Heart right ventricle (tissue), 16 donors: ENCODE measurements at regions not wholly inside any gene's neighbourhood (a gene's known extent, or its start where the extent isn't known, plus 50 kb on each side); places are given as distances from the start of the nearest gene placed in this dataset.

ENCODE experiments used
- ATAC-seq, 8 donors: fragments of 200-7000 bp; cut with Tn5 transposase; one replicate each; pipeline ENCODE4 v1.9.1; 2020; ENCODE audit warnings: mild to moderate bottlenecking in 8 of 8, moderate library complexity in 8 of 8, moderate number of reproducible peaks in 1 of 8
- DNase-seq, 2 donors: peaks; one replicate each; pipeline ENCODE4 v3.0.0-alpha.2; 2020
- H3K27ac ChIP-seq, 10 donors: fragments of 200-600 bp; sonication (generic) in 2 of 10; one replicate each; pipeline versions ENCODE4 v1.5.0 to v1.8.0; 2020 to 2022; ENCODE audit warnings: mild to moderate bottlenecking in 3 of 10
- H3K27me3 ChIP-seq, 7 donors: fragments of 200-600 bp; one replicate each; pipeline ENCODE4 v1.8.0; 2021 to 2022; ENCODE audit warnings: mild to moderate bottlenecking in 2 of 7
- H3K36me3 ChIP-seq, 9 donors: fragments of 200-600 bp; sonication (generic) in 1 of 9; one replicate each; pipeline versions ENCODE4 v1.5.0 to v1.8.0; 2020 to 2022; ENCODE audit warnings: mild to moderate bottlenecking in 2 of 9
- H3K4me1 ChIP-seq, 9 donors: fragments of 200-600 bp; sonication (generic) in 1 of 9; one replicate each; pipeline versions ENCODE4 v1.5.0 to v1.8.0; 2020 to 2022; ENCODE audit warnings: mild to moderate bottlenecking in 4 of 9
- H3K4me3 ChIP-seq, 10 donors: fragments of 200-600 bp; sonication (generic) in 2 of 10; one replicate each; pipeline versions ENCODE4 v1.5.0 to v1.8.0; 2020 to 2022; ENCODE audit warnings: mild to moderate bottlenecking in 7 of 10, moderate library complexity in 2 of 10
- H3K9me3 ChIP-seq, 11 donors: fragments of 200-600 bp in 10 of 11; sonication (generic) in 2 of 11; one replicate each; pipeline versions ENCODE4 v1.5.0 to v1.8.0; 2013 to 2022; ENCODE audit warnings: mild to moderate bottlenecking in 2 of 11, control low read depth in 1 of 11, moderate library complexity in 1 of 11
- WGBS, 2 donors: extraction: QIAGEN DNeasy Blood & Tissue Kit; methylation state at CpG; one replicate each; pipeline ENCODE4 v1.1.7; 2013; ENCODE audit warnings: inconsistent platforms in 1 of 2; 5-methylcytosine and 5-hydroxymethylcytosine counted together
- intact Hi-C, 10 donors: fragments of 100-400 bp; cut with DNase I; formaldehyde crosslinking; loops; one replicate each; pipeline versions ENCODE4 v1.11.1 to v1.14.2; 2022
- TF ChIP-seq, protein P1 (sequence below), 9 donors: fragments of 200-600 bp; sonication (generic) in 2 of 9; IDR thresholded peaks; one replicate each; pipeline versions ENCODE4 v1.5.0 to v1.8.0; 2021 to 2022; ENCODE audit warnings: antibody characterized with exemption in 9 of 9, mild to moderate bottlenecking in 5 of 9, moderate library complexity in 1 of 9
- donor health status: Arrhythmogenic right ventricular cardiomyopathy.
- donor health status: ischemic (EF 13 %, LVEDD 7.1; RV severe dilation, severe dysfunction).
- donor health status: healthy with polysubstance abuse.
- donor health status: DM: no; HTN: yes; CAD: no.
- donor health status: DM: no; HTN: no; CAD: no.
- donor health status: ischemic (EF 25% LVEDD 6.9; RV normal size, moderate dysfunction).
- donor health status: ischemic (EF 25% LVEDD 5.7; RV mildly dilated, moderate dysfunction).
- donor health status: healthy.
- donor health status: DM: yes; HTN: yes; CAD: no.
- donor health status: Ischemic cardiomyopathy.
- donor health status: ischemic (EF 35%, LVEDD 5.7; RV mildly dilated, moderate dysfunction).
- donor health status: nonischemic (EF 11% LVEDD 7.7; RV severe dilation, severe dysfunction).
- donor health status: DM: yes; HTN: yes; CAD: no.
- donor health status: PGD.
- donor health status: ischemic (EF 29% LVEDD 5.4; RV normal size, mild dysfunction).
- donor health status: nonischemic (EF 23%, LVEDD 6.1; RV moderate dilation, normal function).

DNA sequence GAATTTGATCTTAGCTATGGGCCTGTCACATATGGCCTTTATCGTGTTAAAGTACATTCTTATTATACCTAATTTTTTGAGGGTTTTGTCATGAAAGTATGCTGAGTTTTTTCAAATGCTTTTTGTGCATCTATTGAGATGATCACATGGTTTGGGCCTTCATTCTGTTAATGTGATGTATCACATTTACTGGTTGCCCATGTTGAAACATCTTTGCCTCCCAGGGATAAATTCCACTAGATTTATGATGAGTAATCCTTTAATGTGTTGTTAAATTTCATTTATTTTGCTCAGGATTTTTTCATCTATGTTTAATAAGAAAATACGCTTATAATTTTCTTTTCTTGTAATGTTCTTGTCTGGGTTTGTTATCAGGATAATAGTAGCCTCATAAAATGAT lies 442.0 kb downstream of the MDFIC start:
- ATAC-seq = no peak
- Histone ChIP-seq H3K9me3 (peaks cover 0 to 11% (median 0%) of the 10 kb centered on the region in 11 donors), H3K4me1 (no peaks in the 10 kb centered on the region), H3K4me3 (no peak overlapping the region), H3K27me3 (no peaks in the 10 kb centered on the region), H3K36me3 (no peaks in the 10 kb centered on the region), H3K27ac (no peak overlapping the region)
- TF ChIP-seq, protein P1, sequence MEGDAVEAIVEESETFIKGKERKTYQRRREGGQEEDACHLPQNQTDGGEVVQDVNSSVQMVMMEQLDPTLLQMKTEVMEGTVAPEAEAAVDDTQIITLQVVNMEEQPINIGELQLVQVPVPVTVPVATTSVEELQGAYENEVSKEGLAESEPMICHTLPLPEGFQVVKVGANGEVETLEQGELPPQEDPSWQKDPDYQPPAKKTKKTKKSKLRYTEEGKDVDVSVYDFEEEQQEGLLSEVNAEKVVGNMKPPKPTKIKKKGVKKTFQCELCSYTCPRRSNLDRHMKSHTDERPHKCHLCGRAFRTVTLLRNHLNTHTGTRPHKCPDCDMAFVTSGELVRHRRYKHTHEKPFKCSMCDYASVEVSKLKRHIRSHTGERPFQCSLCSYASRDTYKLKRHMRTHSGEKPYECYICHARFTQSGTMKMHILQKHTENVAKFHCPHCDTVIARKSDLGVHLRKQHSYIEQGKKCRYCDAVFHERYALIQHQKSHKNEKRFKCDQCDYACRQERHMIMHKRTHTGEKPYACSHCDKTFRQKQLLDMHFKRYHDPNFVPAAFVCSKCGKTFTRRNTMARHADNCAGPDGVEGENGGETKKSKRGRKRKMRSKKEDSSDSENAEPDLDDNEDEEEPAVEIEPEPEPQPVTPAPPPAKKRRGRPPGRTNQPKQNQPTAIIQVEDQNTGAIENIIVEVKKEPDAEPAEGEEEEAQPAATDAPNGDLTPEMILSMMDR (IDR thresholded peaks at IDR 0.05) = no peak
- intact Hi-C loops = no loop called here
- DNase-seq = no peak
- WGBS, 2 donors = 93 to 94% methylated on average over 2 of the region's 2 CpGs

DNA sequence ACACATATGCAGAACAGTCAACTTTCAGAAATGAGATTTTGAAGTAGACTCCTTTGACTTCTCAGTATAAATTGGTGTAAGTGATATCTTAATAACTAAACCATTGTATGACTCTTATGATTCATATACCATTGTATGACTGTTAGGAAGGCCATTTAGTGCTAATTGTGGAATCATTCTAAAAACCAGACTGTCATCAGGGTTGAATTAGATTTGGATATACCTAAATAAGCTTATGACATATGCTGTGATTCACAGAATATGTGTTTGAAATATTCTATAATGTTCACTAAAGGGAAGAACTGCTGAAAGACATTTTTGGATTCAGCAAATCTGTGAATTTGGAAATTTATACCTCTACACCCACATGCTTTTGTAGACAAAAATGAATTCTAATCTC lies 438.1 kb downstream of the MDFIC start:
- intact Hi-C loops = no loop called here
- H3K4me1 ChIP-seq = no peaks in the 10 kb centered on the region

DNA sequence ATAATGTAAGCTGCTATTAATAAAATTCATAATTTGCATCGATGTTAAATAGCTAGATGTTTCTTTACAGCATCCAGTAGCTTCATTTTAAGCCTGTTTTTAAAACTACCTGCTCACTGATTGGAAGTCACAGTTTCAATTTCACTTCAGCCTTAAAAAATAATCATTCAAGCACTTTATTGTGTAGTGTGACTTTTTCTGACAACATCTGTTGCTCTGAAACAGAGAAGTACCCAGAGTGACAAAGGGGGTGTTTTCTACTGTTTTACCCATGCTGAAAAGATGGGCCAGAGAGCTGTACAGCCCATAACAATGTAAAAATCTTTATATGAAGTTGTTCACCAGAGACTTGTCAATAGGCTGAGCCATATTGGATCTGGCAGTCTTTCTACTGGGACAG lies 437.2 kb downstream of the MDFIC start:
- no peaks in the 10 kb centered on the region for H3K27me3 ChIP-seq
- ATAC-seq (no peak), DNase-seq (no peak)
- intact Hi-C loops = no loop called here
- no peak overlapping the region for H3K27ac ChIP-seq
- WGBS, 2 donors = 82 to 89% methylated on average over 1 of the region's 1 CpG
- TF ChIP-seq, protein P1 (IDR thresholded peaks at IDR 0.05) = no peak
- peaks cover 0 to 5% (median 0%) of the 10 kb centered on the region in 11 donors for H3K9me3 ChIP-seq
- no peak overlapping the region for H3K4me3 ChIP-seq
- H3K36me3 ChIP-seq = no peaks in the 10 kb centered on the region
- H3K4me1 ChIP-seq = no peaks in the 10 kb centered on the region

More for the DNA sequence above, 438.1 kb downstream of the MDFIC start:
- H3K27ac ChIP-seq = no peak overlapping the region
- TF ChIP-seq, protein P1 (IDR thresholded peaks at IDR 0.05) = no peak
- DNase-seq (no peak), ATAC-seq (no peak)
- no peaks in the 10 kb centered on the region for H3K27me3 ChIP-seq
- peaks cover 0 to 5% (median 0%) of the 10 kb centered on the region in 11 donors for H3K9me3 ChIP-seq
- H3K36me3 ChIP-seq = no peaks in the 10 kb centered on the region
- no peak overlapping the region for H3K4me3 ChIP-seq

DNA sequence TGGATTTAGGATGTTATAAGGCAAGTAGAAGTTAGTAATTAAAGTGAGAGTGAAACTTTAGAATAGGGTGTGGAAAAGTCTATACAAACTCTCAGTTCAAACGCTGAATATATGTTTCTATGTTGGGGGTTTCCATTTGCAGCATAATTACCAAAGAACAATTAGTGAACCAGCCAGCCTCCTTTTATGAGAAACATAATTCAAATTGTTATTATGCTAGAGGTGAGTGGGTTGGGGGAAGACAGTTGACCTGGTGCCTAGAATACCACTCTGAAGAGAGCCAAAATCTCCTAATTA lies 435.8 kb downstream of the MDFIC start:
- Histone ChIP-seq H3K36me3 (no peaks in the 10 kb centered on the region), H3K27ac (no peak overlapping the region), H3K27me3 (no peaks in the 10 kb centered on the region), H3K4me3 (no peak overlapping the region), H3K9me3 (peaks cover 0 to 4% (median 0%) of the 10 kb centered on the region in 11 donors), H3K4me1 (no peaks in the 10 kb centered on the region)
- TF ChIP-seq, protein P1 (IDR thresholded peaks at IDR 0.05) = no peak
- ATAC-seq (no peak), DNase-seq (no peak)
- WGBS, 2 donors = 65 to 67% methylated on average over 1 of the region's 1 CpG
- intact Hi-C loops = no loop called here
